B cell (primary cell): ENCODE measurements at regions not wholly inside any gene's neighbourhood (a gene's known extent, or its start where the extent isn't known, plus 50 kb on each side); places are given as distances from the start of the nearest gene placed in this dataset.

Source experiments
- ATAC-seq: fragments of 200-7000 bp; cut with Tn5 transposase; one replicate; pipeline ENCODE4 v1.10.0; 2021; ENCODE audit warnings: low read depth, mild to moderate bottlenecking, moderate number of reproducible peaks, moderate library complexity
- CTCF ChIA-PET: fragments of 350-600 bp; sonication (Branson Sonifier 250); formaldehyde crosslinking; loops from one replicate; lab custom pipeline; 2021; ENCODE audit warnings: antibody characterized with exemption, inconsistent platforms; lab: Charles Lee
- POLR2A ChIA-PET: fragments of 350-600 bp; sonication (Branson Sonifier 250); formaldehyde crosslinking; loops from one replicate; lab custom pipeline; 2021; ENCODE audit warnings: antibody characterized with exemption; lab: Charles Lee
- DNase-seq: peaks from one replicate; pipeline ENCODE4 v3.0.0; 2013
- H2AFZ ChIP-seq: 2 replicates; pipeline ENCODE4 v1.6.1; 2012; ENCODE audit warnings: mild to moderate bottlenecking, low read depth, low read length; ENCODE audit not compliant: insufficient read depth, poor library complexity, severe bottlenecking
- H3K27ac ChIP-seq, 2 donors: 1 replicate in 1 of 2; 2 replicates in 1 of 2; pipeline ENCODE4 v1.5.1; 2012 to 2013; ENCODE audit warnings: low read length in 2 of 2, mild to moderate bottlenecking in 2 of 2, moderate library complexity in 1 of 2
- H3K27me3 ChIP-seq, 4 experiments: fragments of 200-600 bp in 1 of 4; sonication (generic) in 1 of 4; replicated peaks in 1 of 4; 1 replicate in 2 of 4; 2 replicates in 2 of 4; pipeline versions ENCODE4 v1.6.1 to v1.7.0; 2013 to 2016; ENCODE audit warnings: low read length in 3 of 4, mild to moderate bottlenecking in 2 of 4, mixed read lengths in 1 of 4, moderate library complexity in 1 of 4; ENCODE audit not compliant: insufficient read depth in 4 of 4, control insufficient read depth in 3 of 4; ENCODE audit errors: control extremely low read depth in 1 of 4
- H3K36me3 ChIP-seq, 2 experiments: replicated peaks in 1 of 2; 1 replicate in 1 of 2; 2 replicates in 1 of 2; pipeline versions ENCODE4 v1.6.1 to v1.7.1; 2013; ENCODE audit warnings: low read length in 1 of 2; ENCODE audit not compliant: insufficient read depth in 2 of 2, control insufficient read depth in 1 of 2; ENCODE audit errors: control extremely low read depth in 1 of 2, extremely low read depth in 1 of 2
- H3K4me1 ChIP-seq, 2 donors: fragments of 200-600 bp in 1 of 2; sonication (generic) in 1 of 2; 1 replicate in 1 of 2; 2 replicates in 1 of 2; pipeline versions ENCODE4 v1.5.1 to v1.6.1; 2013 to 2017; ENCODE audit warnings: low read length in 2 of 2; ENCODE audit not compliant: control insufficient read depth in 2 of 2, insufficient read depth in 2 of 2
- H3K4me2 ChIP-seq: replicated peaks from 2 replicates; pipeline ENCODE3; 2012; ENCODE audit warnings: mild to moderate bottlenecking, low read depth, low read length; ENCODE audit not compliant: poor library complexity, severe bottlenecking
- H3K4me3 ChIP-seq, 5 experiments: fragments of 200-600 bp in 1 of 5; sonication (generic) in 1 of 5; 1 replicate in 3 of 5; 2 replicates in 2 of 5; pipeline versions ENCODE4 v1.5.1 to v1.7.0; 2011 to 2016; ENCODE audit warnings: low read length in 4 of 5, mild to moderate bottlenecking in 4 of 5, low read depth in 2 of 5, control low read depth in 1 of 5, moderate library complexity in 1 of 5; ENCODE audit not compliant: insufficient read depth in 1 of 5; ENCODE audit errors: control extremely low read depth in 1 of 5, extremely low read depth in 1 of 5
- H3K79me2 ChIP-seq: fragments of 200-600 bp; sonication (generic); one replicate; pipeline ENCODE4 v1.6.0; 2016; ENCODE audit warnings: low read length; ENCODE audit not compliant: control insufficient read depth, insufficient read depth
- H3K9ac ChIP-seq: fragments of 200-600 bp; sonication (generic); 2 replicates; pipeline ENCODE4 v1.6.1; 2017; ENCODE audit warnings: mild to moderate bottlenecking, low read length, moderate library complexity
- H3K9me3 ChIP-seq, 3 donors: one replicate each; pipeline versions ENCODE4 v1.6.1 to v1.7.1; 2013; ENCODE audit warnings: low read length in 2 of 3; ENCODE audit not compliant: control insufficient read depth in 2 of 3, insufficient read depth in 1 of 3; ENCODE audit errors: control extremely low read depth in 1 of 3
- H4K20me1 ChIP-seq: 2 replicates; pipeline ENCODE4 v1.6.0; 2012; ENCODE audit warnings: mild to moderate bottlenecking, low read length; ENCODE audit not compliant: insufficient read depth, control insufficient read depth, poor library complexity, severe bottlenecking
- H3K27ac Mint-ChIP-seq: one replicate; pipeline ENCODE4 v1.8.0; 2021; ENCODE audit warnings: mixed read lengths
- H3K27me3 Mint-ChIP-seq: one replicate; pipeline ENCODE4 v1.8.0; 2021; ENCODE audit warnings: mixed read lengths
- H3K4me1 Mint-ChIP-seq: one replicate; pipeline ENCODE4 v1.8.0; 2021; ENCODE audit warnings: mixed read lengths
- H3K4me3 Mint-ChIP-seq: one replicate; pipeline ENCODE4 v1.8.0; 2021; ENCODE audit warnings: mixed read lengths
- H3K9me3 Mint-ChIP-seq: one replicate; pipeline ENCODE4 v1.8.0; 2022; ENCODE audit warnings: mixed read lengths; ENCODE audit not compliant: insufficient read depth
- EZH2 ChIP-seq: IDR thresholded peaks from 2 replicates; pipeline ENCODE4 v1.6.1; 2012; ENCODE audit warnings: borderline replicate concordance, low read depth, mild to moderate bottlenecking, moderate library complexity, low read length; ENCODE audit not compliant: insufficient read depth, poor library complexity, severe bottlenecking
- WGBS: methylation state at CpG from one replicate; pipeline ENCODE4 v1.1.5; 2013; ENCODE audit warnings: missing lambda C conversion rate; ENCODE audit not compliant: insufficient coverage; 5-methylcytosine and 5-hydroxymethylcytosine counted together
- intact Hi-C: fragments of 100-400 bp; cut with micrococcal nuclease; formaldehyde crosslinking; loops from one replicate; pipeline ENCODE4 v1.10.0; 2022
- TF ChIP-seq, protein P1 (sequence below): fragments of 200-600 bp; IDR thresholded peaks from one replicate; pipeline ENCODE4 v1.8.0; 2022; ENCODE audit warnings: antibody characterized with exemption, mild to moderate bottlenecking

DNA sequence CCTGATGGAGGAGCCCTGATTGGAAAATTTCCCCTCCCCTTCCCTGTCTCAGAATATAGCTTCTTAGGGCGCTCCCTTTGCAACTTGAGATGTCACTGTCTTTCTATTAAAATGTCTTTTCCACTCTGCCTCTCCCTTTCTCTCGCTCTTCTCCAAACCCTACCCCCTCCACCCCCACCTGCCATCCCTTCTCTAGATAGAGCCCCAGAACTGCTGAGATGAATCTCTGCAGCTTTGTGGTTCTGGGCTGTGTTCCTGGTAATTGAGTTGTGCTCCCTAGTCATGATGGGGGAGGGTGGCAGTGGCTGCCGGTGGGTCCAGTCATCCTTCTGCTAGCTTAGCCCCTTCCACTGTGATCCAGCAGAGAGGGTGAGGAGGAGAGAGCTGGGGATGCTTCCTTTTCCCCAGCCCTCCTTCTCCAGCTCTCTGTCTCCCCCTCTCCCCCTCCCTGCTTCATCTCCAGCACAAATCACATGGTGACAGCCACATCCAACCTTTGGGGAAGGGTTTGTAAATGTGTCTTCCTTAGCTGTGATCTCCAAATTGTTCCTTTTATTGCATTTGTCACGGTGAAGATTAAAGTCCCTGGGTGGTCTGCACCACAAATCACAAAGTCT, 50.8 kb upstream of the BTRC start:
- no peaks in the 10 kb centered on the region for H3K4me1 Mint-ChIP-seq
- H3K9me3 Mint-ChIP-seq: no peaks in the 10 kb centered on the region
- peaks cover 63% of the 10 kb centered on the region for H3K27me3 Mint-ChIP-seq
- Histone ChIP-seq H3K4me1 (no peaks in the 10 kb centered on the region), H3K27me3 (peaks cover 0 to 39% (median 6%) of the 10 kb centered on the region in 4 experiments), H3K9ac (no peak overlapping the region), H3K4me2 (no peak overlapping the region), H3K4me3 (no peak overlapping the region), H2AFZ (no peak overlapping the region), H4K20me1 (no peaks in the 10 kb centered on the region), H3K27ac (no peak overlapping the region), H3K36me3 (no peaks in the 10 kb centered on the region), H3K9me3 (no peaks in the 10 kb centered on the region), H3K79me2 (no peaks in the 10 kb centered on the region)
- ChIA-PET POLR2A (no interaction called here), CTCF (interaction anchor here (1.1 to 2.0 kb wide), 6 partner anchors 9 to 164 kb away, joined by 3 to 7 read pairs (median 4); no protein-coding TSS in a partner anchor)
- DNase-seq: no peak
- no peak overlapping the region for H3K27ac Mint-ChIP-seq
- WGBS: 100% methylated on average over 1 of the region's 4 CpGs
- no peak overlapping the region for H3K4me3 Mint-ChIP-seq
- TF ChIP-seq, protein P1, sequence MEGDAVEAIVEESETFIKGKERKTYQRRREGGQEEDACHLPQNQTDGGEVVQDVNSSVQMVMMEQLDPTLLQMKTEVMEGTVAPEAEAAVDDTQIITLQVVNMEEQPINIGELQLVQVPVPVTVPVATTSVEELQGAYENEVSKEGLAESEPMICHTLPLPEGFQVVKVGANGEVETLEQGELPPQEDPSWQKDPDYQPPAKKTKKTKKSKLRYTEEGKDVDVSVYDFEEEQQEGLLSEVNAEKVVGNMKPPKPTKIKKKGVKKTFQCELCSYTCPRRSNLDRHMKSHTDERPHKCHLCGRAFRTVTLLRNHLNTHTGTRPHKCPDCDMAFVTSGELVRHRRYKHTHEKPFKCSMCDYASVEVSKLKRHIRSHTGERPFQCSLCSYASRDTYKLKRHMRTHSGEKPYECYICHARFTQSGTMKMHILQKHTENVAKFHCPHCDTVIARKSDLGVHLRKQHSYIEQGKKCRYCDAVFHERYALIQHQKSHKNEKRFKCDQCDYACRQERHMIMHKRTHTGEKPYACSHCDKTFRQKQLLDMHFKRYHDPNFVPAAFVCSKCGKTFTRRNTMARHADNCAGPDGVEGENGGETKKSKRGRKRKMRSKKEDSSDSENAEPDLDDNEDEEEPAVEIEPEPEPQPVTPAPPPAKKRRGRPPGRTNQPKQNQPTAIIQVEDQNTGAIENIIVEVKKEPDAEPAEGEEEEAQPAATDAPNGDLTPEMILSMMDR: no peak
- no peak for TF ChIP-seq EZH2
- no peak for ATAC-seq
- intact Hi-C loops: no loop called here
